HG02970 (cell line): ENCODE measurements at regions not wholly inside any gene's neighbourhood (a gene's known extent, or its start where the extent isn't known, plus 50 kb on each side); places are given as distances from the start of the nearest gene placed in this dataset.

Source experiments
- ATAC-seq: cut with Tn5 transposase; IDR thresholded peaks from one replicate; pipeline ENCODE4 v1.9.1; 2021; ENCODE audit warnings: mild to moderate bottlenecking, moderate library complexity, moderate number of reproducible peaks; ENCODE audit not compliant: unreplicated experiment, low FRiP score

GRCh38 chr9:105141976-105142250 is 102.5 kb upstream of the SLC44A1 start:
- no peak for ATAC-seq

- ATAC-seq = no peak
Observed at GRCh38 chr9:105142406-105143135, 101.9 kb upstream of the SLC44A1 start.

- no peak for ATAC-seq
Observed at GRCh38 chr9:105143136-105143430, 101.4 kb upstream of the SLC44A1 start.

- ATAC-seq = no peak
Observed at GRCh38 chr9:105144076-105144475, 100.4 kb upstream of the SLC44A1 start.

GRCh38 chr9:105144841-105145240 is 99.6 kb upstream of the SLC44A1 start:
- no peak for ATAC-seq

GRCh38 chr9:105146677-105147076 is 97.8 kb upstream of the SLC44A1 start:
- no peak for ATAC-seq

GRCh38 chr9:105147110-105147871 is 97.2 kb upstream of the SLC44A1 start:
- ATAC-seq = no peak

- no peak for ATAC-seq
Observed at GRCh38 chr9:105148328-105149006, 96.0 kb upstream of the SLC44A1 start.

GRCh38 chr9:105150991-105151685 is 93.3 kb upstream of the SLC44A1 start:
- no peak for ATAC-seq

GRCh38 chr9:105151686-105151995 is 92.8 kb upstream of the SLC44A1 start:
- no peak for ATAC-seq

- no peak for ATAC-seq
Observed at GRCh38 chr9:105154723-105155191, 89.7 kb upstream of the SLC44A1 start.

- ATAC-seq = no peak
Observed at GRCh38 chr9:105157171-105157583, 87.3 kb upstream of the SLC44A1 start.

- no peak for ATAC-seq
Observed at GRCh38 chr9:105158020-105158419, 86.4 kb upstream of the SLC44A1 start.

GRCh38 chr9:105158898-105159297 is 85.6 kb upstream of the SLC44A1 start:
- no peak for ATAC-seq

- no peak for ATAC-seq
Observed at GRCh38 chr9:105168870-105169319, 75.6 kb upstream of the SLC44A1 start.

- ATAC-seq = no peak
Observed at GRCh38 chr9:105171076-105171475, 73.4 kb upstream of the SLC44A1 start.

GRCh38 chr9:105171589-105171988 is 72.9 kb upstream of the SLC44A1 start:
- ATAC-seq = no peak

GRCh38 chr9:105172436-105172835 is 72.0 kb upstream of the SLC44A1 start:
- ATAC-seq = no peak

GRCh38 chr9:105173306-105173705 is 71.1 kb upstream of the SLC44A1 start:
- no peak for ATAC-seq

GRCh38 chr9:105173826-105174225 is 70.6 kb upstream of the SLC44A1 start:
- ATAC-seq = no peak

- ATAC-seq = no peak
Observed at GRCh38 chr9:105176194-105176593, 68.3 kb upstream of the SLC44A1 start.
